Activated naive CD8-positive, alpha-beta T cell (primary cell): ENCODE measurements at regions not wholly inside any gene's neighbourhood (a gene's known extent, or its start where the extent isn't known, plus 50 kb on each side); places are given as distances from the start of the nearest gene placed in this dataset.
"Not testable (repeated sequence)": the region's sequence is repeated elsewhere in the genome, so short reads cannot be mapped to it uniquely, and the experiment has no call there.

Experiments
- H3K27ac Mint-ChIP-seq: one replicate; pipeline ENCODE4 v1.8.0; 2021; ENCODE audit warnings: mixed read lengths
- H3K27me3 Mint-ChIP-seq: one replicate; pipeline ENCODE4 v1.8.0; 2021; ENCODE audit warnings: mixed read lengths
- H3K36me3 Mint-ChIP-seq: one replicate; pipeline ENCODE4 v1.8.0; 2021; ENCODE audit warnings: mixed read lengths
- H3K4me1 Mint-ChIP-seq: one replicate; pipeline ENCODE4 v1.8.0; 2021; ENCODE audit warnings: low read depth, mixed read lengths
- H3K4me3 Mint-ChIP-seq: one replicate; pipeline ENCODE4 v1.8.0; 2021; ENCODE audit warnings: mild to moderate bottlenecking, mixed read lengths
- H3K9me3 Mint-ChIP-seq: one replicate; pipeline ENCODE4 v1.8.0; 2021; ENCODE audit warnings: low read depth, mixed read lengths

- no peaks in the 10 kb centered on the region for H3K27me3 Mint-ChIP-seq
- H3K4me1 Mint-ChIP-seq: no peaks in the 10 kb centered on the region
- no peak overlapping the region for H3K4me3 Mint-ChIP-seq
- no peaks in the 10 kb centered on the region for H3K9me3 Mint-ChIP-seq
- no peaks in the 10 kb centered on the region for H3K36me3 Mint-ChIP-seq
- no peak overlapping the region for H3K27ac Mint-ChIP-seq
Observed at GRCh38 chr13:71213252-71213821, 653.7 kb downstream of the DACH1 start.

GRCh38 chr13:71210861-71211260, 656.1 kb downstream of the DACH1 start:
- Mint-ChIP-seq H3K4me1 (no peaks in the 10 kb centered on the region), H3K9me3 (no peaks in the 10 kb centered on the region), H3K27ac (no peak overlapping the region), H3K27me3 (no peaks in the 10 kb centered on the region), H3K4me3 (no peak overlapping the region), H3K36me3 (no peaks in the 10 kb centered on the region)

DNA sequence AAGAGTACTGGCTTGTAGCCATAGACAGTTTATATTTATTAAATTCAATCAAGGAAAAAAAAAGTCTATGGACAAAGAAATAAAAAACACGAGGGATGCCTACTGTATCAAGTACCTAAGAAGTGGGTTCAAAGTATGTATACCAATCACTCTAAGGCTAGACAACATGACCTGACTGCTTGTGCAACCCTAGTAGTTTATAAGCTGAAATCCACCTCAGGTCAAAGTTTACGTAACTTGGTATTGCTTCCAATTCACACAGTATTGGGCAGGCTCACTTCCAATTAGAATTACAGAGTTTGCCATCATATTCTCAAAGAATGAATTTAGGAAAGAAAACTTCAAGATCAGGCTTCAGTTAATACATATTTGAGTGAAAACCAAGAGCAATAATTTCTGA, 657.8 kb downstream of the DACH1 start:
- Mint-ChIP-seq H3K27me3 (no peaks in the 10 kb centered on the region), H3K4me1 (no peaks in the 10 kb centered on the region), H3K4me3 (no peak overlapping the region), H3K9me3 (no peaks in the 10 kb centered on the region), H3K27ac (no peak overlapping the region), H3K36me3 (no peaks in the 10 kb centered on the region)

GRCh38 chr13:71184583-71184982, 682.4 kb downstream of the DACH1 start:
- not testable (repeated sequence) for H3K4me3 Mint-ChIP-seq, H3K9me3 Mint-ChIP-seq, H3K36me3 Mint-ChIP-seq, H3K27me3 Mint-ChIP-seq, H3K4me1 Mint-ChIP-seq, H3K27ac Mint-ChIP-seq

DNA sequence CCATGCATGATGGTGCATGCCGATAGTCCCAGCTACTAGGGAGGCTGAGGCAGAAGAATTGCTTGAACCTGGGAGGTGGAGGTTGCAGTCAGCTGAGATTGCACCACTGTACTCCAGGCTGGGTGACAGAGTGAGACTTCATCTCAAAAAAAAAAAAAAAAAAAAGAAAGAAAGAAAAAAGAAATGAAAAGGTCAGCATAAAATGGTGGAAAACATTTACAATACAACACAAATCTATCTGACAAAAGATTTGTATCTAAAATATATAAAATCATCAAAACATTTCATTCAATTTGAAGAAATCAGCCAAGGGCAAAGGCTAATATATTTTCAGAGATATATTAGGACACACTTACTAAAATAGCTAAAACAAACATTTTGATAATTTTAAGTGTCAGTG, 683.7 kb downstream of the DACH1 start:
- not testable (repeated sequence) for H3K27ac Mint-ChIP-seq, H3K36me3 Mint-ChIP-seq, H3K4me3 Mint-ChIP-seq, H3K27me3 Mint-ChIP-seq, H3K4me1 Mint-ChIP-seq, H3K9me3 Mint-ChIP-seq

- Mint-ChIP-seq H3K4me3 (no peak overlapping the region), H3K4me1 (no peaks in the 10 kb centered on the region), H3K27me3 (no peaks in the 10 kb centered on the region), H3K36me3 (no peaks in the 10 kb centered on the region), H3K27ac (no peak overlapping the region), H3K9me3 (peaks cover 8% of the 10 kb centered on the region)
Observed at GRCh38 chr13:71171740-71172139, 695.3 kb downstream of the DACH1 start.

DNA sequence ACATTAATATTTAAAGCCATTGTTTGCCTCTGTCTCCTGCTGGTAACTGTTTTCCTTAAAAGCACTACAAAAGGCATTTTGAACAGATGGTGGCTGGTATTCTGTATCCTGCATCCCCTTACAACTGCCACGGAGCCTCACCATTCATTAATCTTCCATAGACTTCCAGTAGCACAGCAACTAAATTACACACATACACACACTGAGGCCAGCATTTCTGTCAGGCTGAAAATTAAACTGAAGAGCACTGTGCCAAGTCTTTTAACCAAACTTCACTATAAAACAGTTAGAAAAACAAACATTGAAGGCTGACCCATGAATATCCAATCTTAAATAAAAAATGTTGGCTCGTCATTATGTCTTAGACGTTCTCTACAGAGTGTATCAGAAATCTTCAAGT, 697.8 kb downstream of the DACH1 start:
- Mint-ChIP-seq H3K4me1 (no peaks in the 10 kb centered on the region), H3K36me3 (no peaks in the 10 kb centered on the region), H3K27ac (no peak overlapping the region), H3K27me3 (no peaks in the 10 kb centered on the region), H3K9me3 (peaks cover 3% of the 10 kb centered on the region), H3K4me3 (no peak overlapping the region)

GRCh38 chr13:71156550-71156949, 710.5 kb downstream of the DACH1 start:
- no peaks in the 10 kb centered on the region for H3K27me3 Mint-ChIP-seq

GRCh38 chr13:71149498-71150363, 717.3 kb downstream of the DACH1 start:
- H3K36me3 Mint-ChIP-seq: no peaks in the 10 kb centered on the region
- no peaks in the 10 kb centered on the region for H3K4me1 Mint-ChIP-seq
- H3K27ac Mint-ChIP-seq: no peak overlapping the region
- no peaks in the 10 kb centered on the region for H3K27me3 Mint-ChIP-seq
- peaks cover 5% of the 10 kb centered on the region for H3K9me3 Mint-ChIP-seq
- no peak overlapping the region for H3K4me3 Mint-ChIP-seq

More at GRCh38 chr13:71156550-71156949, 710.5 kb downstream of the DACH1 start:
- Mint-ChIP-seq H3K4me1 (no peaks in the 10 kb centered on the region), H3K9me3 (no peaks in the 10 kb centered on the region), H3K4me3 (no peak overlapping the region), H3K36me3 (no peaks in the 10 kb centered on the region), H3K27ac (no peak overlapping the region)

- Mint-ChIP-seq H3K4me1 (no peaks in the 10 kb centered on the region), H3K4me3 (no peak overlapping the region), H3K36me3 (no peaks in the 10 kb centered on the region), H3K27ac (no peak overlapping the region), H3K9me3 (peaks cover 5% of the 10 kb centered on the region), H3K27me3 (no peaks in the 10 kb centered on the region)
Observed at GRCh38 chr13:71149046-71149445, 718.0 kb downstream of the DACH1 start.

DNA sequence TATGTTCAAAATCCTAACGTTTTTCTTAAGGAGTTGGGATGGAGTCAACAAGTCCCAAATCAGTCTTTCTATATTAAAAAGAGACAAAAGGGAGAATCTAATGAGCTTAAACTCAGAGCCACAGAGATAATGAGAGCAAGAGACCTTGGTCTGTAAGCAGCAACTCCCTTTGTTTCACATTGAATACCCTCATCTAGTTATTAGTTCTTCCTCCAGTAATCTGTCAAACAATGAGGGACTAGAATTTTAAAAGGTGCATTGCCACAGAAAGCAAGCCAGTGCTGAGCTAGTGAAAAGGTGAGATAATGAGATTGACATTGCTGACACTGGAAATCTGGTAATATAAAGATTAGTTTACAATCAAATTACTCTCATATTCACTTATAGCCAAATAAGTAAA, 718.6 kb downstream of the DACH1 start:
- H3K4me1 Mint-ChIP-seq: no peaks in the 10 kb centered on the region
- H3K9me3 Mint-ChIP-seq: peaks cover 5% of the 10 kb centered on the region
- no peak overlapping the region for H3K4me3 Mint-ChIP-seq
- no peaks in the 10 kb centered on the region for H3K36me3 Mint-ChIP-seq
- no peaks in the 10 kb centered on the region for H3K27me3 Mint-ChIP-seq
- H3K27ac Mint-ChIP-seq: no peak overlapping the region

DNA sequence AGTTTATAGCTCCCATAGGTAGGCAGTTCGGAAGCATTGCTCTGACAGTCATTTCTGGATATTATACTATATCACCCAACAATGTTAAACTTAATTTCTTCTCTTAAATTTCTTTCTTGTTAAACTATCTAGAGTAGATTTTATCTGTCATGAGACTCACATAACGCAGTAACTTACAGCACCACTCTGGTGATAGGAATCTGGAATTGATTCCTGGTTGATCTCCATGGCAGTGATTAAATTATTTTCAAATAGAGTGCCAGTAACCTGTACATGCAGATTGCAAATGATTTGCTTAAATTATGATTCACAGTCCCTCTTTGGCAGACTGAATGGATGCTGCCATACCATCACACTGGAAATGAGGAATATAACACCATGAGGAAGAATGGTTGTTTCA, 722.1 kb downstream of the DACH1 start:
- Mint-ChIP-seq H3K4me3 (no peak overlapping the region), H3K36me3 (no peaks in the 10 kb centered on the region), H3K4me1 (no peaks in the 10 kb centered on the region), H3K27ac (no peak overlapping the region), H3K27me3 (no peaks in the 10 kb centered on the region), H3K9me3 (peaks cover 5% of the 10 kb centered on the region)

DNA sequence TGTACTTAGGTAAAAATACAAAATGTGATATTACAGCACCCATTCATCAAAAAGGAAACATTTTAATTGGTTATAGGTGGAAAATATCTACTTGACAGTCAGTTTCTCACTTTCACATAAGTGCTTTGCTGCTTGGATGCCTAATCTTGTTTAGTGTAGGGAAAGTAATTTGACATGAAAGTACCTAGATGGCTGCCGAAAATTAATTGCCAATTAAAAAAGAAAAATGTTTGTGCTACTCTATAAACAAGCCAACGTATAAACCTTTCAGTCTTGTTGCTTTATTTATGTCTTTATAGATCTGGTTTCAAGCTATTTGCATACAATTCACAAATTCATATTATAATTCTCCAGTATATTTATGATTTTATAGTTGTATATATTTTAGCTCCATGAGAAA, 729.9 kb downstream of the DACH1 start:
- no peaks in the 10 kb centered on the region for H3K36me3 Mint-ChIP-seq
- H3K27ac Mint-ChIP-seq: no peak overlapping the region
- H3K27me3 Mint-ChIP-seq: no peaks in the 10 kb centered on the region
- H3K9me3 Mint-ChIP-seq: peaks cover 4% of the 10 kb centered on the region
- H3K4me3 Mint-ChIP-seq: no peak overlapping the region
- no peaks in the 10 kb centered on the region for H3K4me1 Mint-ChIP-seq

- Mint-ChIP-seq H3K9me3 (peaks cover 8% of the 10 kb centered on the region), H3K27me3 (peaks cover 2% of the 10 kb centered on the region), H3K4me1 (no peaks in the 10 kb centered on the region)
Observed at GRCh38 chr13:71124230-71124629, 742.8 kb downstream of the DACH1 start.

GRCh38 chr13:71118779-71119364, 748.1 kb downstream of the DACH1 start:
- Mint-ChIP-seq H3K9me3 (peaks cover 10% of the 10 kb centered on the region), H3K4me1 (no peaks in the 10 kb centered on the region), H3K27me3 (no peaks in the 10 kb centered on the region), H3K27ac (no peak overlapping the region), H3K36me3 (no peaks in the 10 kb centered on the region), H3K4me3 (no peak overlapping the region)

More at GRCh38 chr13:71124230-71124629, 742.8 kb downstream of the DACH1 start:
- Mint-ChIP-seq H3K27ac (no peak overlapping the region), H3K36me3 (no peaks in the 10 kb centered on the region), H3K4me3 (no peak overlapping the region)
